NB4 (cell line): ENCODE measurements at regions not wholly inside any gene's neighbourhood (a gene's known extent, or its start where the extent isn't known, plus 50 kb on each side); places are given as distances from the start of the nearest gene placed in this dataset.

Experiments used
- MYC ChIP-seq: IDR thresholded peaks from 2 replicates; pipeline ENCODE4 v1.6.1; 2011; ENCODE audit warnings: low read depth, low read length
- POLR2A ChIP-seq: IDR thresholded peaks from 2 replicates; pipeline ENCODE4 v1.6.1; 2011; ENCODE audit warnings: mild to moderate bottlenecking; ENCODE audit not compliant: insufficient read length; ENCODE audit errors: extremely low read depth
- TF ChIP-seq, protein P1 (sequence below): IDR thresholded peaks from 2 replicates; pipeline ENCODE4 v1.6.1; 2011; ENCODE audit warnings: low read depth, low read length
- TF ChIP-seq, protein P2 (sequence below): IDR thresholded peaks from one replicate; pipeline ENCODE4 v1.5.1; 2012; ENCODE audit warnings: low read depth, low read length

DNA sequence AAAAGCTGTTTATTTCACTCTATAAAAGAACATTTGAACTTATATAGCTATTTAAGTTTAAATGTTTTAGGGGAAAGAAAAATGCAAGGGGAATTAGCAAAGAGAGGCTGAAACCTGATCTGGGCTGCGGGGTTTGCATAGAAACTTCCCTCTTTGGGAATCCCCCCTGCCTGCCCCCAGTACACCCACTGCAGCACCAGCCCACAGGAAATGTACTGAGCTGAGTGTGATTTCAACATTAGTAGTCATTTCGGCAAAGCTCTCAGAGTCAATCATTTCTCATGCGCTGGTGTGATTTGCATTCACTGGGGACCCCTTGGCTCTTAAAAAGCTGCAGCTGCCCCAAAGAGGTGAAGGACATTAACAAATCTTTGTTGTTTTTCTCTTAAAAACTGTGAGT lies 859.4 kb downstream of the MAFB start:
- TF ChIP-seq, protein P1, sequence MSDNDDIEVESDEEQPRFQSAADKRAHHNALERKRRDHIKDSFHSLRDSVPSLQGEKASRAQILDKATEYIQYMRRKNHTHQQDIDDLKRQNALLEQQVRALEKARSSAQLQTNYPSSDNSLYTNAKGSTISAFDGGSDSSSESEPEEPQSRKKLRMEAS = no peak
- TF ChIP-seq POLR2A = no peak
- TF ChIP-seq, protein P2, sequence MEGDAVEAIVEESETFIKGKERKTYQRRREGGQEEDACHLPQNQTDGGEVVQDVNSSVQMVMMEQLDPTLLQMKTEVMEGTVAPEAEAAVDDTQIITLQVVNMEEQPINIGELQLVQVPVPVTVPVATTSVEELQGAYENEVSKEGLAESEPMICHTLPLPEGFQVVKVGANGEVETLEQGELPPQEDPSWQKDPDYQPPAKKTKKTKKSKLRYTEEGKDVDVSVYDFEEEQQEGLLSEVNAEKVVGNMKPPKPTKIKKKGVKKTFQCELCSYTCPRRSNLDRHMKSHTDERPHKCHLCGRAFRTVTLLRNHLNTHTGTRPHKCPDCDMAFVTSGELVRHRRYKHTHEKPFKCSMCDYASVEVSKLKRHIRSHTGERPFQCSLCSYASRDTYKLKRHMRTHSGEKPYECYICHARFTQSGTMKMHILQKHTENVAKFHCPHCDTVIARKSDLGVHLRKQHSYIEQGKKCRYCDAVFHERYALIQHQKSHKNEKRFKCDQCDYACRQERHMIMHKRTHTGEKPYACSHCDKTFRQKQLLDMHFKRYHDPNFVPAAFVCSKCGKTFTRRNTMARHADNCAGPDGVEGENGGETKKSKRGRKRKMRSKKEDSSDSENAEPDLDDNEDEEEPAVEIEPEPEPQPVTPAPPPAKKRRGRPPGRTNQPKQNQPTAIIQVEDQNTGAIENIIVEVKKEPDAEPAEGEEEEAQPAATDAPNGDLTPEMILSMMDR = no peak
- no peak for TF ChIP-seq MYC
